ENCODE measurements at regions not wholly inside any gene's neighbourhood (a gene's known extent, or its start where the extent isn't known, plus 50 kb on each side); places are given as distances from the start of the nearest gene placed in this dataset.

DNA sequence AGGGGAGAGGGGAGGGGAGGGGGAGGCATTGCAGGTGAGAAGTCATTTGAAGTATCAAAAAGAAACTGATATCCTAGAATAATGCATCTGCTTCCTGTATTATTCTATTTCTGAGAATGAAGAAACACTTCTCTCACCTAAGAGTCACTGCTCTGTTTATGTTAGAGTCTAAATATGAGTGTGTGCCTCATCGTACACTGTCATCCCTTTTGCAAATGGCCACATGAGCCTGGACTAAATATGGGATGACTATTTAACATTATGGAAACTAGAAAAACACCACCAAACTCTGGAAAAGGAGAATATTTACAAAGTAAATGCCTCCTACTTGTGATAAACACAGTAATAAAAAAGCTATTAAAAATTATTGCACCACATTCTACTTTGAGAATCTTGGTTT lies 146.4 kb upstream of the NOCT start:
- Histone ChIP-seq H3K9me3 (no peaks in the 10 kb centered on the region), H3K36me3 (no peaks in the 10 kb centered on the region), H3K4me1 (peaks cover 5 to 11% (median 8%) of the 10 kb centered on the region in 4 donors), H3K27me3 (no peaks in the 10 kb centered on the region), H3K4me3 (no peak overlapping the region), H3K27ac (replicated peaks in 1 of 4) (no peak overlapping the region)
- WGBS = 29% methylated on average over 1 of the region's 1 CpG
- TF ChIP-seq, protein P1, sequence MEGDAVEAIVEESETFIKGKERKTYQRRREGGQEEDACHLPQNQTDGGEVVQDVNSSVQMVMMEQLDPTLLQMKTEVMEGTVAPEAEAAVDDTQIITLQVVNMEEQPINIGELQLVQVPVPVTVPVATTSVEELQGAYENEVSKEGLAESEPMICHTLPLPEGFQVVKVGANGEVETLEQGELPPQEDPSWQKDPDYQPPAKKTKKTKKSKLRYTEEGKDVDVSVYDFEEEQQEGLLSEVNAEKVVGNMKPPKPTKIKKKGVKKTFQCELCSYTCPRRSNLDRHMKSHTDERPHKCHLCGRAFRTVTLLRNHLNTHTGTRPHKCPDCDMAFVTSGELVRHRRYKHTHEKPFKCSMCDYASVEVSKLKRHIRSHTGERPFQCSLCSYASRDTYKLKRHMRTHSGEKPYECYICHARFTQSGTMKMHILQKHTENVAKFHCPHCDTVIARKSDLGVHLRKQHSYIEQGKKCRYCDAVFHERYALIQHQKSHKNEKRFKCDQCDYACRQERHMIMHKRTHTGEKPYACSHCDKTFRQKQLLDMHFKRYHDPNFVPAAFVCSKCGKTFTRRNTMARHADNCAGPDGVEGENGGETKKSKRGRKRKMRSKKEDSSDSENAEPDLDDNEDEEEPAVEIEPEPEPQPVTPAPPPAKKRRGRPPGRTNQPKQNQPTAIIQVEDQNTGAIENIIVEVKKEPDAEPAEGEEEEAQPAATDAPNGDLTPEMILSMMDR (IDR thresholded peaks at IDR 0.05) = no peak
- no peak for TF ChIP-seq EP300 (IDR thresholded peaks at IDR 0.05)
- no peak for TF ChIP-seq POLR2AphosphoS5 (IDR thresholded peaks at IDR 0.05)
- TF ChIP-seq POLR2A (IDR thresholded peaks at IDR 0.05; ENCODE audit: low read depth) = no peak
- no peak for DNase-seq (ENCODE audit: extremely low spot score)
- intact Hi-C loops (cut with DNase I) = no loop called here

DNA sequence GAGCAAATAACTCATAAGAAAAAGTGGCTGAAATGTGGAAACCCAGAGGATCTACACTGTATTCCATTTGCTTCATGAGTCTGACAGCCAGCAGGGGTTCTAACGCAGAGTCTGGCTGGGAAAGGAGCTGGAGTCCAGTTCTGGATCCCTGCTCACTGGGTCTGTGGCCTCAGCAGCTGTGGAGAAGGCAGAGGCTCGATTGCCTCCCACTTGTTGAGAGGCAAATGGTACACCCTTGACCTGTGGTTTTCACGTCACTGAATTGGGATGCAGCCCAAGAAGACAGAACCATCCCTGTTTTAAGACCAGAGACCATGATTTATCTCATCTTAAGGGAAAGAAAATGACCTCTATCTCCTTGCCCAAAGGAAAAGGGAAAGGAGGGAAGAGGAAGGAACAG lies 147.0 kb upstream of the NOCT start:
- peaks cover 5 to 11% (median 8%) of the 10 kb centered on the region in 4 donors for H3K4me1 ChIP-seq
- TF ChIP-seq, protein P1 (IDR thresholded peaks at IDR 0.05) = no peak
- TF ChIP-seq EP300 (IDR thresholded peaks at IDR 0.05) = no peak
- TF ChIP-seq POLR2A (IDR thresholded peaks at IDR 0.05; ENCODE audit: low read depth) = no peak
- no peak for TF ChIP-seq POLR2AphosphoS5 (IDR thresholded peaks at IDR 0.05)
- no peak overlapping the region for H3K4me3 ChIP-seq
- no peaks in the 10 kb centered on the region for H3K36me3 ChIP-seq
- WGBS = 36% methylated on average over 3 of the region's 3 CpGs
- no peak for DNase-seq (ENCODE audit: extremely low spot score)
- H3K27ac ChIP-seq (replicated peaks in 1 of 4) = no peak overlapping the region
- intact Hi-C loops (cut with DNase I) = no loop called here
- H3K27me3 ChIP-seq = no peaks in the 10 kb centered on the region
- no peaks in the 10 kb centered on the region for H3K9me3 ChIP-seq

DNA sequence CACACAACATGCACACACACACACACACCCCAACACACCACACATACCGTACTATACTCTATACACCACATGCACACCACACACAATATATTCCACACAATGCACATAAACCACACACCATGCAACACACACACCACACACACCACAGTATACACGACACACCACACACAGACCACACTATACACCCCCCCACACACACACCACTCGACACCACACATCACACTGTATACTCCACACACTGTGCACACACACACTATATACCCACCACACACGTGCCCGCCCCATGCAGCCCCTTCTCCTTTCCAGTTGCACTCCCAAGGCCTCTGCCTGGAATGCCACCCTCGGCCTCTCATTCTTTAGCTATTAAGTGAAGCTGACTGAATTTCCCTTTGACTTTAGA lies 148.2 kb upstream of the NOCT start:
- Histone ChIP-seq H3K9me3 (no peaks in the 10 kb centered on the region), H3K4me3 (no peak overlapping the region), H3K27me3 (no peaks in the 10 kb centered on the region), H3K27ac (replicated peaks in 1 of 4) (no peak overlapping the region), H3K36me3 (no peaks in the 10 kb centered on the region), H3K4me1 (peaks cover 5 to 11% (median 8%) of the 10 kb centered on the region in 4 donors)
- 98% methylated on average over 6 of the region's 6 CpGs for WGBS
- no peak for DNase-seq (ENCODE audit: extremely low spot score)
- intact Hi-C loops (cut with DNase I) = no loop called here
- no peak for TF ChIP-seq POLR2AphosphoS5 (IDR thresholded peaks at IDR 0.05)

DNA sequence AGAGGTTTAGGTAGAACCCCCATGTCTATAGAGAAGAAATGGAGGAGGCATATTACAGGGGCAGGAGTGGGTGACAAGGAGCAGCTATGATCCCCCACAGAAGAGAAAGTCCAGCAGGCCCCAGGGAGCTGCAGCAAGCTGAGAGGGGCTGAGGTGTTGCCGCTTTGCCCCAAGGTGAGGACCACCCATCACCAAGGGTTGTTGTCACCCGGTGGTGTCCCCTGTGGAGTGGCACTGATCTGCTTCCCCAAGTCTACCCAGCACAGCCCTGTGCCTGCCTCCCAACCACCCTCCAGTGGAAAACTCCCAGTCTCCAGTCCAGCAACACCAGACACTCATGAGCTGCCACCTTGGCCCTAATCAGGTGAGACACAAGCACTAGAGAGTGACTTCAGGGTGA lies 149.3 kb upstream of the NOCT start:
- DNase-seq (ENCODE audit: extremely low spot score) = no peak
- WGBS = 100% methylated on average over 2 of the region's 2 CpGs

DNA sequence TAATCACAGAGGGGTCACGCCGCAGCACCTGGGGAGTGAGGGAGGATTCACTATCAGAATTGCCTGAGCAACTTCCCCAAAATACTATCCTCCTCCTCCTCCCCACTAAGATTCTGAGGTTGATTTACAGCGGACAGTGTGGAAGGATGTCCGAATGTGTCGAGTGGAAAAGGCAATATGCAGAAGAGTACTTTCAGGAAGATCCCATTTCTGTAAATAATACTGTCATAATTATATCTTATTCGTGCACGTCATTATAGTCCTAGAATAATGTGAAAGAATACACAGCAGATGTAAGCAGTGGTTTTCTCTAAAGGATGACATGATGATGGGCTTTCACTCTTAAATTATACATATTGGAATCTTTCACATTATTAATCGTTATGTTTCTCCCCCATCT lies 149.8 kb upstream of the NOCT start:
- H3K4me1 ChIP-seq = peaks cover 0 to 11% (median 1%) of the 10 kb centered on the region in 4 donors
- no peaks in the 10 kb centered on the region for H3K36me3 ChIP-seq
- no peak overlapping the region for H3K4me3 ChIP-seq
- 86% methylated on average over 8 of the region's 8 CpGs for WGBS
- no peak overlapping the region for H3K27ac ChIP-seq (replicated peaks in 1 of 4)
- intact Hi-C loops (cut with DNase I) = no loop called here
- no peaks in the 10 kb centered on the region for H3K9me3 ChIP-seq
- no peak for TF ChIP-seq POLR2A (IDR thresholded peaks at IDR 0.05; ENCODE audit: low read depth)
- no peaks in the 10 kb centered on the region for H3K27me3 ChIP-seq
- DNase-seq (ENCODE audit: extremely low spot score) = no peak

More for the DNA sequence above, 149.3 kb upstream of the NOCT start:
- no peaks in the 10 kb centered on the region for H3K9me3 ChIP-seq
- H3K4me1 ChIP-seq = peaks cover 5 to 11% (median 7%) of the 10 kb centered on the region in 4 donors
- H3K4me3 ChIP-seq = no peak overlapping the region
- H3K27ac ChIP-seq (replicated peaks in 1 of 4) = no peak overlapping the region
- no peaks in the 10 kb centered on the region for H3K27me3 ChIP-seq
- intact Hi-C loops (cut with DNase I) = no loop called here
- no peaks in the 10 kb centered on the region for H3K36me3 ChIP-seq
- TF ChIP-seq POLR2A (IDR thresholded peaks at IDR 0.05; ENCODE audit: low read depth) (no peak), EP300 (IDR thresholded peaks at IDR 0.05) (no peak), POLR2AphosphoS5 (IDR thresholded peaks at IDR 0.05) (no peak)
- TF ChIP-seq, protein P1 (IDR thresholded peaks at IDR 0.05) = no peak

DNA sequence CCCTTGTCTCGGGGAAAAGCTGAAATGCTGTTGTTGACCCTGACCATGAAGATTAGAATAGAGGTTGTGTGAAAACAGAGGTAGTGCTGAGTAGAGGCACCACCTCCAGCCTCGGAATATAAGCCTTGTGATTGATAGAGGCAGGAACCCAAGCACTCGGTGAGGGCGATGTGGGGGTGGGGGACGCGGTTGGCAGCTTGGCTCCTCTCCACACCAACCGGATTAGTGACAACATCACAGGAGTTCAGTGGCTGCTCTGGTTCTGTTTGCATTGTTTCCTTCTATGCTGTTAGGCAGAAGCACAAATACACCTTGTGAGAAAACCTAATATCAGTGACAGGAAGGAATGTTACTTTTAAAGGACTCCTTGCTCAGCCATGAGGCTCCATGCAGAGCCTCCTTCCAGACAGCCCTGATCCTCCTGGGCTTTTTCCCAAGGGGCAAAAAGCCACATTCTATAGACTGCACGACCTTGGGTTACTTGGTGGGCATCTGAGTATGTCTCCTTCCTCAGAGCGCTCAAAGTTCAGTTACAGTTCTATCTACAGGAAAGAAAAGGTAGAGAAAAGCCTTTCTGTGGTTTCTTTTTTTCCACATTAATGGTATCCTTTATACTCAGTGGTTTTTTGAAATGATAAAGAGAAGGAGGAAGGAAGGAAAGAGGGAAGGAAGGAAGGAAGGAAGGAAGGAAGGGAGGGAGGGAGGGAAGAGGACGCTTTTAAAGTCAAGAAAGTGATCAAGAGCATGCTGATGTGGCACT lies 150.4 kb upstream of the NOCT start:
- Histone ChIP-seq H3K4me1 (peaks cover 0 to 11% (median 0%) of the 10 kb centered on the region in 4 donors), H3K4me3 (no peak overlapping the region), H3K27ac (replicated peaks in 1 of 4) (no peak overlapping the region), H3K27me3 (no peaks in the 10 kb centered on the region), H3K36me3 (no peaks in the 10 kb centered on the region), H3K9me3 (no peaks in the 10 kb centered on the region)
- DNase-seq (ENCODE audit: extremely low spot score) = no peak
- TF ChIP-seq POLR2AphosphoS5 (IDR thresholded peaks at IDR 0.05) = no peak
- TF ChIP-seq POLR2A (IDR thresholded peaks at IDR 0.05; ENCODE audit: low read depth) = no peak
- TF ChIP-seq, protein P1 (IDR thresholded peaks at IDR 0.05) = no peak
- no peak for TF ChIP-seq EP300 (IDR thresholded peaks at IDR 0.05)
- 58% methylated on average over 10 of the region's 10 CpGs for WGBS
- intact Hi-C loops (cut with DNase I) = no loop called here

Data from esophagus muscularis mucosa (tissue), 4 donors.